Upper lobe of left lung (tissue), 6 donors: ENCODE measurements at regions not wholly inside any gene's neighbourhood (a gene's known extent, or its start where the extent isn't known, plus 50 kb on each side); places are given as distances from the start of the nearest gene placed in this dataset.
A peak's percentile ranks its signal among the peaks of the same experiment; 100 is the strongest.

ENCODE experiments used
- ATAC-seq, 2 donors: fragments of 200-7000 bp; cut with Tn5 transposase; one replicate each; pipeline ENCODE4 v1.9.1; 2022; ENCODE audit warnings: mild to moderate bottlenecking in 2 of 2, moderate library complexity in 2 of 2; ENCODE audit not compliant: low FRiP score in 2 of 2
- DNase-seq, 2 donors: peaks; one replicate each; pipeline ENCODE4 v3.0.0-alpha.2; 2019 to 2020
- H3K27ac ChIP-seq, 4 donors: fragments of 200-600 bp; sonication (generic); one replicate each; pipeline ENCODE4 v1.5.1; 2016 to 2019
- H3K27me3 ChIP-seq, 4 donors: fragments of 200-600 bp; sonication (generic); one replicate each; pipeline ENCODE4 v1.5.1; 2017 to 2019
- H3K36me3 ChIP-seq, 4 donors: fragments of 200-600 bp; sonication (generic); one replicate each; pipeline ENCODE4 v1.5.1; 2016 to 2019
- H3K4me1 ChIP-seq, 4 donors: fragments of 200-600 bp; sonication (generic); one replicate each; pipeline ENCODE4 v1.5.1; 2018 to 2019
- H3K4me3 ChIP-seq, 4 donors: fragments of 200-600 bp; sonication (generic); one replicate each; pipeline ENCODE4 v1.5.1; 2017 to 2019; ENCODE audit warnings: mild to moderate bottlenecking in 2 of 4, moderate library complexity in 1 of 4
- H3K9me3 ChIP-seq, 4 donors: fragments of 200-600 bp; sonication (generic); one replicate each; pipeline ENCODE4 v1.5.1; 2018 to 2019
- EP300 ChIP-seq, 4 donors: sonication (generic); formaldehyde crosslinking; IDR thresholded peaks; one replicate each; pipeline ENCODE4 v1.5.1; 2017; ENCODE audit warnings: antibody characterized with exemption in 4 of 4, control low read depth in 2 of 4
- POLR2A ChIP-seq, 4 donors: fragments of 450-650 bp; IDR thresholded peaks; one replicate each; pipeline ENCODE4 v1.5.1; 2016 to 2017; ENCODE audit warnings: antibody characterized with exemption in 4 of 4, mild to moderate bottlenecking in 2 of 4
- POLR2AphosphoS5 ChIP-seq, 2 donors: sonication (generic); formaldehyde crosslinking; IDR thresholded peaks; one replicate each; pipeline ENCODE4 v1.5.1; 2017; ENCODE audit warnings: antibody characterized with exemption in 2 of 2
- WGBS, 2 donors: methylation state at CpG; one replicate each; pipeline ENCODE4 v1.1.5; 2017 to 2018; 5-methylcytosine and 5-hydroxymethylcytosine counted together
- TF ChIP-seq, protein P1 (sequence below), 6 experiments: fragments of 450-650 bp in 4 of 6; fragments of 200-600 bp in 2 of 6; sonication (generic) in 2 of 6; IDR thresholded peaks; one replicate each; pipeline ENCODE4 v1.5.1; 2016 to 2019; ENCODE audit warnings: antibody characterized with exemption in 6 of 6
- donor health status: DM: no; HTN: no; CAD: no; lungs with moderate emphysema.
- donor health status: DM: no; HTN: yes; CAD: no; lungs with severe emphysema.

DNA sequence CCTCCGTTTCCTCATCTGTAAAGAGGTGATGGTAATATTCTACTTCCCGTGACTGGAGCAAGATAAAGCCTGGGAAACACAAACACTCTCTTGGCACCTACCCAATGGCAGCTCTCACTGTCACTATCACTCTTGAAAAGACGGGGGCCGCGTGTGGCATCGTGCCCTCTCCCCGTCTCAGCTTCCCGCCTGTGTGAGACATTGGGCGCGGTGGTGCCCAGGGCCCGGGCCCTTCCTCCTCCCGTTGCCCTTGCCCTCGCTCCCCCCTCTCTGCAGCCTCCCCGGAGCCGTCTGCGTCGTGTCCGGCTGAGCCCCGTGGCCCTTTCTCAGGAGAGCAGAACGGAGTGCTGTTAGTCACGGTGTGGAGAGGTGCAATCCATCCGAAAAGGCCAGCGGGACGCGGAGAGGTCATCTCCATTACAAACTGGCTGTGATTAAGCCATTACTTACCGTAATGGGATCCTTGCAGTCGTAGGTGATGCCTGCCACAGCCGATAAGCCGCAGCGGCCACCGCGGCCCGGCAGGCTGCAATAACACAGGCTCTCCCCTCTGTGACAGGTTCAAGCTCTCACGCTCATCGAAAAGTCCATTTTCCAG, 156.4 kb upstream of the ZC3H12A start:
- Histone ChIP-seq H3K4me3 (no peak overlapping the region), H3K27me3 (peaks cover 0 to 7% (median 2%) of the 10 kb centered on the region in 4 donors), H3K4me1 (peaks cover 0 to 4% (median 0%) of the 10 kb centered on the region in 4 donors), H3K9me3 (no peaks in the 10 kb centered on the region), H3K27ac (no peak overlapping the region), H3K36me3 (no peaks in the 10 kb centered on the region)
- peak in 1 of 2 donors; percentile 61 for DNase-seq
- 4 to 13% methylated on average over 5 to 28 of the region's 35 CpGs for WGBS, 2 donors
- no peak for TF ChIP-seq POLR2A (IDR thresholded peaks at IDR 0.05)
- TF ChIP-seq, protein P1, sequence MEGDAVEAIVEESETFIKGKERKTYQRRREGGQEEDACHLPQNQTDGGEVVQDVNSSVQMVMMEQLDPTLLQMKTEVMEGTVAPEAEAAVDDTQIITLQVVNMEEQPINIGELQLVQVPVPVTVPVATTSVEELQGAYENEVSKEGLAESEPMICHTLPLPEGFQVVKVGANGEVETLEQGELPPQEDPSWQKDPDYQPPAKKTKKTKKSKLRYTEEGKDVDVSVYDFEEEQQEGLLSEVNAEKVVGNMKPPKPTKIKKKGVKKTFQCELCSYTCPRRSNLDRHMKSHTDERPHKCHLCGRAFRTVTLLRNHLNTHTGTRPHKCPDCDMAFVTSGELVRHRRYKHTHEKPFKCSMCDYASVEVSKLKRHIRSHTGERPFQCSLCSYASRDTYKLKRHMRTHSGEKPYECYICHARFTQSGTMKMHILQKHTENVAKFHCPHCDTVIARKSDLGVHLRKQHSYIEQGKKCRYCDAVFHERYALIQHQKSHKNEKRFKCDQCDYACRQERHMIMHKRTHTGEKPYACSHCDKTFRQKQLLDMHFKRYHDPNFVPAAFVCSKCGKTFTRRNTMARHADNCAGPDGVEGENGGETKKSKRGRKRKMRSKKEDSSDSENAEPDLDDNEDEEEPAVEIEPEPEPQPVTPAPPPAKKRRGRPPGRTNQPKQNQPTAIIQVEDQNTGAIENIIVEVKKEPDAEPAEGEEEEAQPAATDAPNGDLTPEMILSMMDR (IDR thresholded peaks at IDR 0.05): no peak
- TF ChIP-seq EP300 (IDR thresholded peaks at IDR 0.05): no peak
- no peak for TF ChIP-seq POLR2AphosphoS5 (IDR thresholded peaks at IDR 0.05)
- no peak for ATAC-seq

DNA sequence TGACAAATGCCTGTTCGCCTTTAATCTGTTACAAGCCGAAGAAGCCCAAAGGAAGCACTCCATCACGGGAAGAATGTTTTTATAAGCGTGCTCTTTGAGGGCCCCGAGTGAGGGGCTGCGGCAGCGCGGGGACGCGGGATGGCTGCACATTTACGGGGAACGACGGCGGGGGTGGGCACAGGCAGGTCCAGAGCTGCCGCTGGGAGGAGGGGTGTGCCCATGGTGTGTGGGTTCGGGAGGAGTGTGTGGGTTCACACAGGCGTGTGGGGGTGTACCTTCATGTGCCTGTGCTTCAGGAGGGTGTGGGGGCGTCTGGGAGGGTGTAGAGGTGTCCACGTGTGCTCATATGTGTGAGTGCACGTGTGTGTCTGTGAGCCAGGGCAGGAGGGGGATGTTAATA, 155.9 kb upstream of the ZC3H12A start:
- DNase-seq: peak in 1 of 2 donors; percentile 68
- Histone ChIP-seq H3K9me3 (peaks cover 0 to 1% (median 0%) of the 10 kb centered on the region in 4 donors), H3K36me3 (no peaks in the 10 kb centered on the region), H3K27ac (no peak overlapping the region), H3K4me3 (no peak overlapping the region), H3K27me3 (peaks cover 0 to 7% (median 2%) of the 10 kb centered on the region in 4 donors), H3K4me1 (peaks cover 0 to 4% (median 0%) of the 10 kb centered on the region in 4 donors)
- WGBS, 2 donors: 14 to 19% methylated on average over 15 to 20 of the region's 20 CpGs
- ATAC-seq: peak in 1 of 2 donors; percentile 20
- no peak for TF ChIP-seq EP300 (IDR thresholded peaks at IDR 0.05)
- TF ChIP-seq, protein P1 (IDR thresholded peaks at IDR 0.05): no peak
- TF ChIP-seq POLR2A (IDR thresholded peaks at IDR 0.05): no peak
- TF ChIP-seq POLR2AphosphoS5 (IDR thresholded peaks at IDR 0.05): no peak

DNA sequence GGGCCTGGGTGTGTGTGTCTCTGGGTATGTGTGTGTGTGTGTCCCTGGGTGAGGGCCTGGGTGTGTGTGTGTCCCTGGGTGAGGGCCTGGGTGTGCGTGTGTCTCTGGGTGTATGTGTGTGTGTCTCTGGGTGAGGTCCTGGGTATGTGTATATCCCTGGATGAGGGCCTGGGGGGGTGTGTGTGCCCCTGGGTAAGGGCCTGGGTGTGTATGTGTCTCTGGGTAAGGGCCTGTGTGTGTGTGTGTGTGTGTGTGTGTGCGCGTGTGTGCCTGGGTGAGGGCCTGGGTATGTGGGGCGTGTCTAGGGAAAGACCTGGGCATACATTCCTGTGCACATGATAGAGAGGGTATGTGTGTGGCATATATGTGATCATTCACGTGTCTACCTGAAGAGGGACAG, 155.1 kb upstream of the ZC3H12A start:
- peak in 1 of 2 donors; percentile 38 for ATAC-seq
- peaks cover 0 to 4% (median 0%) of the 10 kb centered on the region in 4 donors for H3K4me1 ChIP-seq
- no peak overlapping the region for H3K27ac ChIP-seq
- WGBS, 2 donors: 72 to 84% methylated on average over 5 of the region's 5 CpGs
- peaks cover 5 to 8% (median 8%) of the 10 kb centered on the region in 4 donors for H3K9me3 ChIP-seq
- no peaks in the 10 kb centered on the region for H3K36me3 ChIP-seq
- H3K4me3 ChIP-seq: no peak overlapping the region
- no peak for DNase-seq
- TF ChIP-seq POLR2A (IDR thresholded peaks at IDR 0.05) (no peak), POLR2AphosphoS5 (IDR thresholded peaks at IDR 0.05) (no peak), EP300 (IDR thresholded peaks at IDR 0.05) (no peak)
- TF ChIP-seq, protein P1 (IDR thresholded peaks at IDR 0.05): no peak
- peaks cover 0 to 7% (median 2%) of the 10 kb centered on the region in 4 donors for H3K27me3 ChIP-seq

DNA sequence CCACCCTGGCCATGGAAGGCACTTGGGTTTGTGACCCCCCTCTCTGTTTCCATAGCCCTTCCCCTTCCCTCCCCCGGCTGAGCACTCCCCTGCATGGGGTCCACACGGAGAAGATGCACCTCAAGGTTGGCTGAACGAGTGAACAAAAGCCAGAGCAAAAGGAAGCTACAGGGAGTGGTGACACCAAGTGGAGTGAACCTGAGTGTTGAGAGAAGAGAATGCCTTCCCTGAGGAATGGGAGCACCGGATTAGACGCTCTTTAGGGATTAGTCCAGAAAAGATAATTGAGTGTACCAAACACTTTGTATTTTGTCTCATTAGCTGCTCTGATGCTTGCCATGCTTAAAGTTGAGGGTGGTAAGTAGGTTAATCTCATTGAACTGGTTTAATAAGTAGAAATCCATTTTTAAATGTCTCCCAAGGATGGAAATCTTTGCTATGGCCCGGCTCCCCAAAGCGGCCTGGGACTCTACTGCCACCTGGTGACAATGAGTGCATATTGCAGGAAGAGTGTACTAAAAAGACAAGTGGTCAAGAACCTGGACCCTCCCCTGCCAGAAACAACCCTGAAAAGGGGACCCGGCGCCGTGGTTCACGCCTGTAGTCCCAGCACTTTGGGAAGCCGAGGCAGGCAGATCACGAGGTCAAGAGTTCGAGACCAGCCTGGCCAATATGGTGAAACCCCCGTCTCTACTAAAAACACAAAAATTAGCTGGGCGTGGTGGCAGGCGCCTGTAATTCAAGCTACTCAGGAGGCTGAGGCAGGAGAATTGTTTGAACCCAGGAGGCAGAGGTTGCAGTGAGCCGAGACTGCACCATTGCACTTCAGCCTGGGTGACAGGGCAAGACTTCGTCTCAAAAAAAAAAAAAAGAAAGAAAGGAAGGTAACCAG, 150.6 kb upstream of the ZC3H12A start:
- Histone ChIP-seq H3K4me1 (no peaks in the 10 kb centered on the region), H3K36me3 (no peaks in the 10 kb centered on the region), H3K27me3 (peaks cover 0 to 2% (median 0%) of the 10 kb centered on the region in 4 donors), H3K4me3 (no peak overlapping the region), H3K9me3 (peaks cover 5 to 10% (median 9%) of the 10 kb centered on the region in 4 donors), H3K27ac (no peak overlapping the region)
- WGBS, 2 donors: 40 to 45% methylated on average over 19 of the region's 19 CpGs
- DNase-seq (no peak), ATAC-seq (no peak)
- no peak for TF ChIP-seq POLR2AphosphoS5 (IDR thresholded peaks at IDR 0.05)
- TF ChIP-seq, protein P1 (IDR thresholded peaks at IDR 0.05): peak in 4 of 6 experiments; percentile 11 to 46 (median 43)
